C4-2B (cell line): ENCODE measurements at regions not wholly inside any gene's neighbourhood (a gene's known extent, or its start where the extent isn't known, plus 50 kb on each side); places are given as distances from the start of the nearest gene placed in this dataset.
A peak's percentile ranks its signal among the peaks of the same experiment; 100 is the strongest.
"Not testable (repeated sequence)": the region's sequence is repeated elsewhere in the genome, so short reads cannot be mapped to it uniquely, and the experiment has no call there.

Experiments used
- H3K27ac ChIP-seq: fragments of 450-650 bp; 2 replicates; pipeline ENCODE4 v1.5.1; 2017
- CTCF ChIP-seq: fragments of 450-650 bp; conservative IDR thresholded peaks from 2 replicates; pipeline ENCODE4 v1.5.1; 2017; ENCODE audit warnings: mild to moderate bottlenecking
- ZFX ChIP-seq: fragments of 450-650 bp; IDR thresholded peaks from 2 replicates; pipeline ENCODE4 v1.6.1; 2017

GRCh38 chr6:77298283-77298682 is 165.0 kb downstream of the HTR1B start:
- no peak overlapping the region for H3K27ac ChIP-seq
- TF ChIP-seq CTCF: no peak
- TF ChIP-seq ZFX: no peak

DNA sequence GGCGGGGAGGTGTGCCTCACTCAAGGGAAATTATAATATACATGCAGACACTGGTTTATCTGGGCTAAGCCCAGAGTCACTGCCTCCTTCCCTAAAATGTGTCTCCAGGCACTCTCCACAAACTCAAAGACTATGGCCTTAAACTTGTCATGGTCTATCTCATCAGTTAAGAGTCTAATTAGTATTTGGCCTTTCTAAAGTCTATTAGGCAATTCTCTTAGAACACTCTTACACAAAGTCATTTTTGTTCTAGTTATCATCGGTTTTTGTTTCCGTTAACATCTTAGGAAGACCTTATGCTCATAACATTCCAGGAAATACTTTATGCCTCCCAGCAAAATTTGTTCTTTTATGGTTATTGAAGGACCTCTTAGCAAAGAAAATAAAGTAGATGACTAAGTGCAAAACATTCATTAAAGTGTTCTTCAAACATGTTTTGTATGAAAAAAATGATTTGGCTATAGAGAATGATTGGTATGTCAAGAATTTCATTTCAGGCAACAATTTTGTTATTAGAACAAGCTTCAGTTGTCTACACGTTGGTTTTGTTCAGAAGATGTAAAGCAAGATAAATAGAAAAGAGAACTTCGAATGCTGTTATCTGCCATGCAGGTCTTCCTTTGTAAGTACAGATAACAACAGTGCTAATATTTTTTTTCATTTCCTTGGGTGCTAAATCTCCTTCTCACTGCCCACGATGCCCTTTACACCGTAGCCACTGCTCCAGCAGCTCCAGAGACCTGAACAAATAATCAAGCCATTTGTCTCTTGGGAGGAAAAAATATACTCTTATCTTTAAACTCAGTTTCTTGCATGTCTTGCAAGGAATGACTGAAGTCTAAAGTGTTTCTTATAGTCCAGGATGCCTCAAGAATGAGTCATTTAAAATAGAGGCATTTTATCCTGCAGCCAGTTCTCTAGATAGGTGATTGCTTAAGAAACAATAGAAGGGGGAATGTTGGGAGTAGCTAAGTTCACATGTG is 170.4 kb downstream of the HTR1B start:
- TF ChIP-seq ZFX: no peak
- no peak for TF ChIP-seq CTCF
- H3K27ac ChIP-seq: no peak overlapping the region

- no peak overlapping the region for H3K27ac ChIP-seq
- TF ChIP-seq CTCF: no peak
- no peak for TF ChIP-seq ZFX
Observed at GRCh38 chr6:77290798-77291197, 172.5 kb downstream of the HTR1B start.

- no peak overlapping the region for H3K27ac ChIP-seq
- TF ChIP-seq CTCF: no peak
- TF ChIP-seq ZFX: no peak
Observed at GRCh38 chr6:77286541-77286940, 176.8 kb downstream of the HTR1B start.

GRCh38 chr6:77273929-77274328 is 189.4 kb downstream of the HTR1B start:
- H3K27ac ChIP-seq: no peak overlapping the region
- TF ChIP-seq CTCF: no peak
- TF ChIP-seq ZFX: no peak

GRCh38 chr6:77264970-77265369 is 198.3 kb downstream of the HTR1B start:
- peak; percentile 47 for TF ChIP-seq CTCF
- TF ChIP-seq ZFX: no peak
- no peak overlapping the region for H3K27ac ChIP-seq

GRCh38 chr6:77263003-77263402 is 200.3 kb downstream of the HTR1B start:
- no peak for TF ChIP-seq CTCF
- TF ChIP-seq ZFX: no peak
- no peak overlapping the region for H3K27ac ChIP-seq

DNA sequence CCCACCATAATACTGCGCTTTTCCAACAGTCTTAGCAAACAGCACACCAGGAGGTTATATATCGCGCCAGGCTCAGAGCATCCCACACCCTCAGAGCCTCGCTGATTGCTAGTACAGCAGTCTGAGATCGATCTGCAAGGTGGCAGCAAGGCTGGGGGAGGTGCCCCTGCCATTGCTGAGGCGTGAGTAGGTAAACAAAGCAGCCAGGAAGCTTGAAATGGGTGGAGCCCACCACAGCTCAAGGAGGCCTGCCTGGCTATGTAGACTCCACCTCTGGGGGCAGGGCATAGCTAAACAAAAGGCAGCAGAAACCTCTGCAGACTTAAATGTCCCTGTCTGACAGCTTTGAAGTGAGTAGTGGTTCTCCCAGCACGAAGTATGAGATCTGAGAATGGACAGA is 211.5 kb downstream of the HTR1B start:
- not testable (repeated sequence) for H3K27ac ChIP-seq
